HG02840 (cell line): ENCODE measurements at regions not wholly inside any gene's neighbourhood (a gene's known extent, or its start where the extent isn't known, plus 50 kb on each side); places are given as distances from the start of the nearest gene placed in this dataset.
"Not testable (repeated sequence)": the region's sequence is repeated elsewhere in the genome, so short reads cannot be mapped to it uniquely, and the experiment has no call there.

Source experiments
- ATAC-seq: cut with Tn5 transposase; IDR thresholded peaks from one replicate; pipeline ENCODE4 v1.9.1; 2021; ENCODE audit warnings: mild to moderate bottlenecking, moderate library complexity, moderate number of reproducible peaks; ENCODE audit not compliant: unreplicated experiment, low FRiP score

DNA sequence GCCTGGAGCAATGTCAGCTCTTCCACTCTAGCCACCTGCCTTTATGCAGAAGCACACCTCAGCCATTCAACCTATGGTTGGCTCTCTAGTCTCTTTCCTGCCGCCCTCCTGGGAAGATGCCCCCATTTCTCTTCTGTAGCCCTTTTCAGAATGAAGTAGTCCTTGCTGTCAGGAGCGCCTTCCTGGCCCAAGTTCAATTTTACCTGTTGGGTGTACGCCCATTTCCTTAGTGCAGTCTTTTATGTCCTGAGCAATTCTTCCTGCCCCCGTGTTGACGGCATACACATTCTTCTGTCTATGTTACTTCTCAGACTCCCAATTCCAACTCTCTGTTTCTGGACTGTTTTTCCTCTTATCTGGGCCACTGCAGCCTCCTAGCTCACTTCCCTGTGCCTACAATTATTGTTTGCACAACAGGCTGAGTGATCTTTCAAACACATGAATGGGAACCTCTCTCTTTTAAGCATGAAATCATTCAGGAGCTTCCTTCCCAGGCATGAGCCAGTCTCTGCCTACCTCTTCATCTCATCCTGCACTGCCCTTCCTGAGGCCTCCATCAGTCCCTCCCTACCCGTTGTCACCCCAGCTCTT is 389.2 kb downstream of the CD83 start:
- no peak for ATAC-seq

DNA sequence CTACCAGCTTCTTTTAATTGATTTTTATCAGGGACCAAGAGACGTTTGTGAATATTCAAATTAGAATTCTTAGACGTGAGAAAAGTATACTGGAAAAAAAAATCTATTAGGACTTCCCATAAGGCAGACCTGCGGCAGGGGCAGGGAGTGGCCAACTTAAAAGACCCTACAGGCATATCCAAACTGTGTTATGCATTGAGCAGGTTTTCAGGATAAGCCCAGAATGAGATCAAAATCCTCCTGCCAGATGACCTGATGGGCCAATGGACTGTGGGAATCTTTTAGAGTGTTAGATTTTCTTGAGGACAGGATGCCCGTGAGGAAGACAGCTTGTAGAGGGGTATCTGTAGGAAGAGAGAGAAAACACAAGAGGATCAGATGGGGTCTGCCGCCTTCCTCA is 391.5 kb downstream of the CD83 start:
- no peak for ATAC-seq

DNA sequence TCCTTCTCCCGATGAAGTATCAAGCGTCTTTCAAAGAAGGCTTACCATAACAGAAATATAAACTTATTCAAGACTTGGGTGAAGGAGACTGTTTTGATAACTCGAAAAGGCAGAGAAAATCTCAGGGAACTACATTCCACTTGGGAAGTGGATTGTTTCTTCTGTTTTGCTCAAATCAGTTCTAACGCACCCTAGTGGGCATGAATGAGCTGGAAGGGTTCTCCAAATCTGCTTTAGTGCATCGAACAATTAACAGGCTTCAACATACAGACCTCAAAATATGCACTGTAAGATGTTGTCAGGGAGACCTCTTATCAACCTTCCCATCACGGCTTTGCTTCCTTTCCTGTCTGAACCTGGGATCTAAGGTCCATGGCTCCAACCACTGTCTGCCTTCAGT is 392.5 kb downstream of the CD83 start:
- ATAC-seq: no peak

DNA sequence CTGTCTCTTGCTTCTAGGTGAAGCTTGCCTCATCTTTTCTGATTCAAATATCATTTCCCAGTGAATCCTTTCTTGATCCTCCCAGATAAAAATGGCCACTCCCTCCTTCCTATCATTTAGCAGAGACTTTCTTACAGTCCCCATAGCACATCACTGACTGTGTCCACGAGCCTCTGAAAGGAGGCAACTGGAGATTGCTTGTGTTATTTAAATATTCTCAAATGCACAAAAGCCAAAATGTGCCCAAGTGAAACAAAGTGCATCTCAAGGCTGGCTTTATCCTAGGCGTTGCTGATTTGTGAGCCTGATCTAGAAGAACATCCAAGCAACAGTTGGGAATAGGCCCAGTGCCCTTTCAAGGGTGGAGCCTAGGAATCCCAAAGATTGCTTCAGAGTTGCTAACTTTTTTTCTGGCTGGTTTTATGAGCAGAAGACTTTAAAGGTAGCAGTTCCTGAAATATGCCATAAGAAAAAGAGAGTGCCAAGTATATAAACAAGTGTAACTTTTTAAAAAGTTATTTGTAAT is 393.6 kb downstream of the CD83 start:
- ATAC-seq: no peak

DNA sequence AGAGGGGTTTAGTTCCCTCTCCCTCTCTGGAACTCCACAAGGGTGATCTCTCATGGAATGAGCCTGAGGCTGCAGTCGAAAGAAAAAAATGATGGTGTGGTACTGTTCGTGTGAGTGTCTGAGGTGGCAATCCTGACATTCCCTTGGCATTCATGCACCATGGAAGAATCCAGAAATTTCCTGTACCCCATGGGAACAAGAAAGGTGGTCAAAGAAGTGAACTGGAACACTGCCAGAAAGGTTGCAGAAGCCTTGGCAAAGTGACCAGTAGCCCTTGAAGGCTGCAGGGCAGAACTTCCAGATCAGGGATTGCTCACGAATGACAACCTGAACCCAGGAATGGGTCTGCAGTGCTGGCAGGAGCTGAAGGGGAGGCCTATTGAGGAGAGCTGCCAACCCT is 394.7 kb downstream of the CD83 start:
- ATAC-seq: no peak

DNA sequence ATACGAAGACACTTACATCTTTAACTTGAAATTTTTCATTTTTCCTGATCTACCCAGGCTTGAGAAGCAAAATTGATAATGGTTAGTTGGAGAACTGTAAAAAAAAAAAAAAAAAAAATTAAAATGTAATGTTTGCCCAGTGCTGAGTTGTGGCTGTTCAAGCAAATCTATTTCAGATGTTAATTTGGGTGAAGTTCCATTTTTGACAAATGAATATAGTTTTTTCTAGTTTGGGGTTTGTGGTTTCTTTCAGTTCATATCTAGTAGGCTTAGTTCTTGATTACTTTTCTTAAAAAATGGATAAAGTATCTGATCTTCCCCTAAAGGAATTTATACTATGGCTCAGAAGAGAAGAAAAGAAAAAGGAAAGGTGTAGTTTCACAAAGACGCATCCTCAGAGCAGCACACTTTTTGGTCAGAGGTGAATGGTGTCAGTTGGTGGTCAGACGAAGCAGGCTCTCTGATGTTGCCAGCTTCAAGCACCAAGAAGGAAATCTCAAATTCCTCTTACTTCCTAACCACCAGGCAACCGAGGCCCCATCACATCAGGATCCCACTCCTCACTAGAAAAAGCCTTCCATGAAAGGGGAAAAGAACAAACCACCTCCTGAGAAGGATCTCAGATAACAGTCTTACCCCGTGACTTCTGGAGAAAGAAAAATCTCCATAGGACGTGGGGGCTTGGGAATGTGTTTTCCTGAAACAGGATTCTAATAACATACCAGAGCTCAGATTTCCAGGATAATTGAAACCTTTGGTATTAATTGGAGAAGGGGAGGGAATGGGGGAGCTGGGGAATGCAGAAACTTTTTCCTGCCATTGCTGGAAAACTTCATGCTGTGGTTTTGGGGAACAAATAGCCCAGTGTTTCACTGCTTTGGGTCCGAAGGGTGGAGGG is 396.2 kb downstream of the CD83 start:
- ATAC-seq: no peak

DNA sequence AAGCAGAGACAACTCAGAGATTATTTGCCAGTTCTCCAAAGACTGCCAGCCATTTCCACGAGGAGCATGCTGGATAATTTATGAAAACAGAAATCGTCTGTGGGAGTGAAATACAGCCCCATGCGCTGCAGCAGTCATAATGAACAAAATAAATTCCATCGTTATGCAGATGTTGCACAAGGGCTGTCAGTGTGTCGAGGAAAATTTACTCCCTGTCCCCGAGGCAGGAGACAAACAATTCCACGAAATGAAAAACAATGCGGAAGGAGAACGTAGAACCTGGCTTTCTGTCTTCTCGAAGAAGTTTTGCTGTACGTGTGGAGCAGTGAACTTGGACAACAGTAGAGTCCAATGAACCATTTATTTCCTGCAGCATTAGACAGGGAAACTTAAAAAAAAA is 399.4 kb downstream of the CD83 start:
- no peak for ATAC-seq

DNA sequence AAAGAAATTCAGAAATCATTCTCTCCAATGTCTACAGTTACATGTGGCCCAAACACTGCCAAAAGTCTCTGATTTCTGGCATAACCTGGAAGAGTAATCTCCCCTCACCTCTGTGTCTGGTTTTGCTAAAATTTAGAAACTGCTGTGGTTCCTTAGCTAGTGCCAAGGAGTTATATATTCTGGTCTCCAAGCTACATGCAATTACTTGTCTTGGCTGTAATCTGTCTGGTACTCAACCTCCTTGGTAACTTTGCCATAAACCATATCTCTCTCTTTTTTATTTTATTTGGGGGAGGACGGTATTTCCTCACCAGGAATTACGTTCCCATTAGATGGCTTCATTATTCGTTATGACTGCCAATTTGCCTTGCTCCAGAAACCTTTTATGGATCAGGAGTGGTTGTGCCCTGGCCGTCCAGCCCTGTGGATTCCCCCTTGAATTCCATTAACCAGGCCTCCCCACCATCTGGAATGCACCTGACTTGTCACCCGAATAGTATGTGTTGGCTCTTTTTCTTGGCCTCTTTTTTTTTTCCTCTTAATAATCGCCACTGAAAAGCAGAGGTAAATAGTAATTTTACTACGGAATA is 400.0 kb downstream of the CD83 start:
- ATAC-seq: no peak

DNA sequence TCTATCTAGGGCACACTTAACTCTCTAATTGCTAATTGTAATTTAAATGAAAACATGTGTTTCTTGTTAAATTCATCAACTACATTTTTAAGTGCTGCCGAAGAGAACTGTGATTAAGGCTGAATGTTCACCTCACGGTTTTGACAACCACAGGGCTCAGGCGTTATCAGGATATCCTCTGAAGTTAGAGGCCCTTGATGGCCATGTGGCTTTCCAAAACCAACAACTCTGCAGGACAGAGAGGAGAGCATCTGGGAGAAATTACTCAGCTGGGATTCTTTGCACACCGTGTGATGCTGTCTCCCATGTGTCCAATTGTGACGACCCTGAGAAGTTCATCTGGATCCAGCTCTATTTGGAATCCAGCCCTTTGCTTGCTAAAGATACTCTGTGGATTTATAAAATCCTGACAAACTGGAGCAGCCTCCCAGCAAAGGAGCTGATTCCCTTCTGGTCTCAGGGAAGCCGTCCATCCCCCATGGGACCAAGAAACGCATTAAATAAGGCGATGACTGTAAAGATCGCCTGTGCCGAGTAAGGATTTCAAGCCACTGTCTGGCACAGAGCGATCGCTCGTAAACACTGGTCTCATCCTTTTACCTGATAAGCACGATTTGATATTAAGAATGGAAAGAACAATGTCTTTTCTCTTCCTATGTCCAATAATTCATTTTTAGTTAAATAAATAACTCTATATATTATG is 401.1 kb downstream of the CD83 start:
- ATAC-seq: no peak

DNA sequence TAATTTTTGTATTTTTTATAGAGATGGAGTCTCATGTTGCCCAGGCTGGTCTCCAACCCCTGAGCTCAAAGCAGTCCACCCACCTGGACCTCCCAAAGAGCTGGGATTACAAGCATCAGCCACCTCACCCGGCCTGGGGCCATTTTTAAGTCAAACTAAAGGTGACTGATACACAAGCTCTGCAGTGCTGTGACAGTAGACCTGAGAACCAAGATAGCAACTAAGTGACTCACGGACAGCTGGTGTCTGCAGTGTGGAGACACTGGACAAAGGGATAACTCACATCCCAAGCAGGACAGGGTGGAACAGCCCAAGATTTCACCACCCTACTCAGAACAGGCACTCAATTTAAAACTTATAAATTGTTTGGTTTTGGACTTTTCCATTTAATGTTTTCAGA is 402.5 kb downstream of the CD83 start:
- ATAC-seq: no peak

DNA sequence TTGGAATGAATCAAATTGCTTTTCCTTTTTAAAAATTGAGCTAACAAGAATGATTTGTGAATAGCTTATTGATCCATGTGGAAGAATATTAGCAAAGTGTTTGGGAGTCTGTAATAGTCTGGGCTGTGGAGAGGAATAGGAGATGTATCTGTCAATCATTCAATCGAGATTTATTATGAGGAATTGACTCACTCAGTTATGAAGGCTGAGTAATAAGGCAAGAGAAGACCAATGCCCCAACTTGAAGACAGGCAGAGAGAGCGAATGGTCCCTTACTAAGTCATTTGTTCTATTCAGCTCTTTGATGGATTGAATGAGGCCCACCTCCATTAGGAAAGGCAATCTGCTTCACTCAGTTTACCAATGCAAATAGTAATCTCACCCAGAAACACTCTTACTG is 403.0 kb downstream of the CD83 start:
- ATAC-seq: no peak

DNA sequence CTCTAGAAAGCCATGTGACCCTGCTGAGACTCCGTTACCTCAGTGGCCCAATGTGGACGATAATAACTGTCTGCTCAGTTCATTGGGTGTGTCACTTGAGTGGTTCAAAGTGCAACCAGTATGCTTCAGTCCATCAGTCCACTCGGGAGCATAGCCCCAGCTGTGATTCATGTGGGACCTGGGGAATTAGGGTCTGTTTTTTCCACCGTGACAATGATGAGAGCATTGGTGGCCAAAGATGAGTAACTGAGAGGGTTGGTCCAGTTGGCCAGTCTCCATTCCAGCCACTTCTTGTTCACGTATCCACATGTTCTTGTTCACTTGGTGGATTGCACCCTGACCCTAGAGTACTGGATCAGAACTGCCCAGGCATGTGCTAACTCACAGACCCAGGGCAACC is 403.6 kb downstream of the CD83 start:
- no peak for ATAC-seq

DNA sequence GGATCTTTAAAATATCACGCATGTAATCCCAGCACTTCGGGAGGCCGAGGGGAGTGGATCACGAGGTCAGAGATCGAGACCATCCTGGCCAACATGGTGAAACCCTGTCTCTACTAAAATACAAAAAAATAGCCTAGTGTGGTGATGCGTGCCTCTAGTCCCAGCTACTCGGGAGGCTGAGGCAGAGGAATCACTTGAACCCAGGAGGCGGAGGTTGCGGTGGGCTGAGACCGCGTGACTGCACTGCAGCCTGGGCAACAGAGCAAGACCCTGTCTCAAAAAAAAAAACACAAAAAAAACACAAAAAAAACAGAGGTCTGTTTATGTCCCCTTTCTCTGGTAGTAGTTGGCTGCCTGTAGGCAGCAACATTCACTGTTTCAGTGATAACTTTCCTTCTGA is 404.3 kb downstream of the CD83 start:
- ATAC-seq: not testable (repeated sequence)

DNA sequence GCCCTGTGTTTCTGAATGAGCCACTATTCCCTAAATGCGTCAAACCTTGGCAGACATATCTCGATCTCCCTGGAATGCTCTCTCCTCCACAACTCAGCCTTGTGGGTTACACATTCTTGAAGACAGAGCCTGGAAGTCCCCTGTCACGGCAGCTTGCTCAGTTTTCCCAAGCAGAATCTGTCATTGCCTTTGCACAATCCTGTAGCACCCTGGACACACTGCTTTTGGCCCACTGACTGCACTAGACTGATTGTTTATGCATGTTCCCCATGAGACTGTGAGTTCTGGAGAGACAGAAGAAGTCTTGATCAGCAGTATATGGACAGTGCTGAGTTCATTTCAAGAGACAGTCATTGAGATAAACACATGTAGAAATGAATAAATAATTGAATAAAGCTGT is 406.7 kb downstream of the CD83 start:
- no peak for ATAC-seq

DNA sequence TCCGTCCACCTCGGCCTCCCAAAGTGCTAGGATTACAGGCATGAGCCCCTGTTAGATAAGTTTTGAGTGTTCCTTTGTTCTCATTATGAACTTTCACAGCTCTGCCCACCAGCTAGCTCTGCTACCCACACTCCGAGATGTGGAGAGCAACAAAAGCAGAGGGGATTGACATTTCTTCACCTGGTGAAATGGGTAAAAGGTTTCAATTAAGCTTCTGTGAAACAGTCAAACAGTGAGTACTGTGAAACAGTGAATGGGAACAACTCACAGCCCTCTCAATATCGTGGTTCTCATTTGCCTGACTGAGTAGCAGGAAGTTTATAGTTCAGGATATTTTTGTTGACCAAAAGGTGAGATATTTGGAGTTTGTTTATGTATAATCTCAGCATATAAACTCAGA is 412.8 kb downstream of the CD83 start:
- no peak for ATAC-seq

DNA sequence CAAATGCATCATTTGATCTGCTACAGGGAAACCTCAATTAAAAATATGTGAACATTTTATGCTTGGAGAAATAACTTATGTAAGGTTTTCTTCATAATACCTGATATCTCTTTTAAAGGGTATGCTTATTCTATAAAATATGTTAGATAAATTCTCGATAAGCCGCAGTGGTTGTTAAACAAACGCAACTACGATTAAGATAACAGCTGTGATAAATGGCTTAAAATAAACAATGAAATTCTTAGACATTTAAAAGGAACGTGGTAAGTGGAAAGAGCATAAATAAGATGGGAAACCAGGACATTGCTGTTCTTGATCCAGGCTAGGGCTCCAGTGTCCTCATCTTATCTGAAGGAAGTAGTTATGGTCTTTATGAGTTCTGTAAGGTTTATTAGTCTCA is 415.9 kb downstream of the CD83 start:
- ATAC-seq: no peak

DNA sequence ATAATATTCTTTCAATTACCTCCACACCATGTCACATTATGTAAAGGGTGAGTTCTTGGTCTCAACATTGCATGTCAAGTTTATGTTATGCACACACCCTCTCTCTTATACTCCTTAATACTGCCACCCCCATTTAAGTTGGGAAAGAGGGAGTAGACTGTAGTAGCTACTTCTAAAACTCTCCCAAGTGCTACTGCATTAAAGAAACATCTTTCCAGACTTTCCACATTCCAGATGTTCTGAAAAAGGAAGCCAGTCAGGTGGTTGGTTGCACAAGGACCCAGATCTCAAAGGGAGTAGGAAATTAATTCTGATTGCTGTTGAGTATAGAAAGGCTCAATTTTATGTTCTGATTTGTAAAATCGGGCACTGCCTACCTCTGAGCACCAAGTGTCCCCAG is 419.5 kb downstream of the CD83 start:
- no peak for ATAC-seq

DNA sequence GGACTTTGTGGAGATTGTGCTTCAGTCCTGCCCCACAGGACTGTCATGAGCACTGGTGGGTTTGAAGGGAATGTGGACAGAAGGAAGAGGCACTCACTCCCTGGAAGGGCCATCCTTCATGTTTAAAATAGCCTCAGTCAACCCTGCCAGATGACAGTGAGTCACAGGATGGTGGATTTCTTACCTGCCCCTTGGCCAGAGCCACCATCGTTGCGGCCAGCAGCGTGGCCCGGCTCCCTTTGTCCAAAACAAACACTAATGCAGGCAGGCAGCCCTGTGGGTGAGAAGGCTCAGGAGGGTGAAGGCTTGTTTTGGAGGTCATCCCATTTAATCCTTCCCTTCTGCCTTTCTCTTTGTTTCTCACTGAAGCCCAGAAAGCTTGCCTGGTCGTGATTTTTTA is 422.7 kb downstream of the CD83 start:
- ATAC-seq: no peak

DNA sequence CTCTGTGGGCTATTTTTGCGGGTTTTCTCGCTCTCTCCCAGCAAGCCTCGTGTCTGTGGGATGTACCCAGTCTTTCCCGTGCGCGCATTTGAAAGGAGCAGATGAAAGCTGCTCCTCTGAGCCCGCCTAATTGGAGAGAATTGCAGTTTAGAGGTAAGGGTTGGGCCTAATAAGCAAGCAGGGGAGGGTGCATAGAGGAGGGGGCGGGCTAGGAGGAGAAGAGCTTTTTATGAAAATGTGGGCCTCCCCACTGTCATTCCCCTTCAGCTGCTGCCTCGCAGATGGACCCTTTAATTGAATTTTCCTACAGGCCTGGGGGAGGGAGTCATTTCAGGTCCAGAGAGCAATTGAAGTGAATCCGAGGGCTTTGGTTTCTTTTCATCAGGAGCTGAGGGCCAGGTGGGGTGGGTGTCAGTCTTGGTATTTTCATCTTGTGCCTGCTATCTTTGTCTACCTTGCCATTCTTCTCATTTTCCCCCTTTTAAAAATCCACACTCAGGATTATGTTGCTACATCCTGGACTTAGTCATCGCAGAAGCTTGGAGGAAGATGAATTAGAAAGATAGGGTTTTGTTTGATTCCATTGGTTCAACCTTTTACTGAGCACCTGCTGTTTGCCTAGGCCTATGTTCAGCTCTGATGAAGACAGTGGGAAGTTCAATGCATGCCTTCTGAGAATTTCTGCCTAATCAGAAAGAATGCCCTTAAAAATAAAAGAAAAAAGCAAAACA is 423.4 kb downstream of the CD83 start:
- ATAC-seq: no peak

DNA sequence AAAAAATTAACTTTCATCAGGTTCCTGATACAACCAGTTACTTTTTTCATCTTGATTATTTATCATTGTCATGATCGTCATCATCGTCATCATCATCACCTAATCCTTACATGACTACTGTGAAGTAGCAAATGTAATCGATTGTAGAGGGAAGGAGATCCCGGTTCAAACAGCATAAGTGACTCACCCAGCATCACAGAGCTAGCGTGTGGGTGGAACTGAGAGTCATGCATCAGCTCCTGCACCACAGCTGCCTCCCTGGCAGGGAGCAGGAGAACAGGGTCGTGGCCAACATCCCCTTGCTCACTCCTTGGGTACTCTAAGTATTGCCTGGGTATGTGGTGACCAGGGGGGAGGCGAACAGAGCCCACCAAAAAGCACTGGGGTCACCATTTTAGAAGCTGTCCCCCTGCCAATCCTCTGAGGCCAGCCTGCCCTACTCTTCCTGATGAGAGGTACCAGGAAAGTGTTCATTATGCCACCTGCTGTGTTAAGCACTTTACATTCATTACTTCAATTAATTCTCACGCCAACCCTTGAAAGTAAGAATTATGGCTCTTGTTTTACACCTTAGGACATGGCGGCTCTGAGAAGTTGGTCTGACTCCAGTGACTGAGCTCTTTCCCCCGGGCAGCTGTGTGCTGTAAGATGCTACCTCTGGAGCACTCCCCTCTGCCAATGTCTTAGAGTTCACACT is 425.2 kb downstream of the CD83 start:
- ATAC-seq: no peak
